Smooth muscle cell (in vitro differentiated cells): ENCODE measurements at regions not wholly inside any gene's neighbourhood (a gene's known extent, or its start where the extent isn't known, plus 50 kb on each side); places are given as distances from the start of the nearest gene placed in this dataset.

Source experiments
- DNase-seq: peaks from one replicate; lab custom pipeline; 2025; ENCODE audit not compliant: unreplicated experiment; lab: John Stamatoyannopoulos, UW
- H2AFZ ChIP-seq: fragments of 200-600 bp; sonication (generic); 2 replicates; pipeline ENCODE4 v1.6.0; 2016; ENCODE audit warnings: antibody characterized with exemption, low read depth, mild to moderate bottlenecking
- H3F3A ChIP-seq: fragments of 200-600 bp; sonication (generic); 2 replicates; pipeline ENCODE4 v1.6.0; 2017; ENCODE audit warnings: antibody characterized with exemption, low read depth
- H3K27ac ChIP-seq: fragments of 200-600 bp; sonication (generic); 2 replicates; pipeline ENCODE4 v1.5.1; 2016; ENCODE audit warnings: low read depth, mild to moderate bottlenecking
- H3K27me3 ChIP-seq: fragments of 200-600 bp; sonication (generic); 2 replicates; pipeline ENCODE4 v1.6.1; 2016; ENCODE audit warnings: low read depth, mild to moderate bottlenecking
- H3K36me3 ChIP-seq: fragments of 200-600 bp; sonication (generic); 2 replicates; pipeline ENCODE4 v1.5.1; 2016; ENCODE audit warnings: low read depth
- H3K4me1 ChIP-seq: fragments of 200-600 bp; sonication (generic); 2 replicates; pipeline ENCODE4 v1.5.1; 2016; ENCODE audit warnings: low read depth
- H3K4me2 ChIP-seq: fragments of 200-600 bp; sonication (generic); 2 replicates; pipeline ENCODE4 v1.6.0; 2016; ENCODE audit warnings: mild to moderate bottlenecking
- H3K4me3 ChIP-seq: fragments of 200-600 bp; sonication (generic); 2 replicates; pipeline ENCODE4 v1.5.1; 2016; ENCODE audit warnings: mild to moderate bottlenecking
- H3K79me2 ChIP-seq: fragments of 200-600 bp; sonication (generic); 2 replicates; pipeline ENCODE4 v1.6.0; 2016; ENCODE audit warnings: low read depth, mild to moderate bottlenecking
- H3K9ac ChIP-seq: fragments of 200-600 bp; sonication (generic); 2 replicates; pipeline ENCODE4 v1.6.0; 2016; ENCODE audit warnings: low read depth
- H3K9me3 ChIP-seq: fragments of 200-600 bp; sonication (generic); replicated peaks from 2 replicates; pipeline ENCODE4 v1.5.1; 2016; ENCODE audit warnings: low read depth
- H4K20me1 ChIP-seq: fragments of 200-600 bp; sonication (generic); 2 replicates; pipeline ENCODE4 v1.6.0; 2016; ENCODE audit warnings: low read depth
- CTCF ChIP-seq: fragments of 200-600 bp; sonication (generic); IDR thresholded peaks from 2 replicates; pipeline ENCODE4 v1.5.1; 2017; ENCODE audit warnings: borderline replicate concordance, mild to moderate bottlenecking, antibody characterized with exemption; ENCODE audit not compliant: insufficient read depth, poor library complexity, severe bottlenecking
- WGBS: methylation state at CpG from one replicate; pipeline ENCODE4 v1.1.7; 2016; ENCODE audit warnings: low lambda C conversion rate; 5-methylcytosine and 5-hydroxymethylcytosine counted together

DNA sequence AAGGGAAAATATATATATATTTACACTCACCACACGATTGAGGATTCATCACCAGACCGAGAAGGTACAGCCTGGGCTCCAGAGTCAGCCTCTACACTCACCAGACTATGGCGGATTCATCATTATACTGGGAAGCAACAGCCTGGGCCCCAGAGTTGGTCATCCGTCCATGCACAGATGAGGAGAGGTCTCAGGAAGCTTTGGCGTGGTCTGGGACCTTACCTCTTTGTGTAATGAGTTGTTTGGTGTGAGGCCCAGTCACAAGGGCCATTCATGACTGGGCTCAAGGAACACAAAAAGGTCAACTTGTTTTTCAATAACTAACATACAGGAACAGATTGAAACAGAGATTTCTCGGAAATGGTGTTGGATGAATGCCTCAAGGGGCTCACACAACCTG is 926.1 kb downstream of the FAM133A start:
- Histone ChIP-seq H3K9me3 (no peaks in the 10 kb centered on the region), H3K4me1 (no peaks in the 10 kb centered on the region), H3K4me3 (no peak overlapping the region), H3K4me2 (no peak overlapping the region), H3K79me2 (no peaks in the 10 kb centered on the region), H3K27ac (no peak overlapping the region), H2AFZ (no peak overlapping the region), H3F3A (no peaks in the 10 kb centered on the region), H4K20me1 (no peaks in the 10 kb centered on the region), H3K9ac (no peak overlapping the region), H3K27me3 (no peaks in the 10 kb centered on the region), H3K36me3 (no peaks in the 10 kb centered on the region)
- TF ChIP-seq CTCF = no peak
- 94% methylated on average over 6 of the region's 6 CpGs for WGBS
- no peak for DNase-seq

DNA sequence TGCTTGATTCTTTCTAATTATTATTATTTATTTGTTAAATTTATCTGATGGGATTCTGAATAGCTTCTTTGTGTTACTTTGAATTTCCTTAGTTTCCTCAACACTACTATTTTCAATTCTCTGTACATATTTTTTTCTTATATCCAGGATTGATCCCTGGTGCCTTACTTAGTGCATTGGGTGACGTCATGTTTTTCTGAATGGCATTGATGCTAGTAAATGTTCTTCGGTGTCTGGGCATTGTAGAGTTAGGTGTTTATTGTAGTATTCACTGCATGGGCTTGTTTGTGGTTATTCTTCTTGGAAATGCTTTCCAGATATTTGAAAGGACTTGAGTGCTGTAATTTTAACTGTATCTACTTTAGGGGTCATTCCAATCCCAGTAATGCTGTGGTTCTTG is 938.1 kb downstream of the FAM133A start:
- Histone ChIP-seq H3K79me2 (no peaks in the 10 kb centered on the region), H3K9me3 (no peaks in the 10 kb centered on the region), H3K9ac (no peak overlapping the region), H3K27ac (no peak overlapping the region), H4K20me1 (no peaks in the 10 kb centered on the region), H3K4me2 (no peak overlapping the region), H3K27me3 (no peaks in the 10 kb centered on the region), H3K4me3 (no peak overlapping the region), H3F3A (no peaks in the 10 kb centered on the region), H3K36me3 (no peaks in the 10 kb centered on the region), H2AFZ (no peak overlapping the region), H3K4me1 (no peaks in the 10 kb centered on the region)
- no peak for TF ChIP-seq CTCF
- no peak for DNase-seq
- 78% methylated on average over 2 of the region's 2 CpGs for WGBS

DNA sequence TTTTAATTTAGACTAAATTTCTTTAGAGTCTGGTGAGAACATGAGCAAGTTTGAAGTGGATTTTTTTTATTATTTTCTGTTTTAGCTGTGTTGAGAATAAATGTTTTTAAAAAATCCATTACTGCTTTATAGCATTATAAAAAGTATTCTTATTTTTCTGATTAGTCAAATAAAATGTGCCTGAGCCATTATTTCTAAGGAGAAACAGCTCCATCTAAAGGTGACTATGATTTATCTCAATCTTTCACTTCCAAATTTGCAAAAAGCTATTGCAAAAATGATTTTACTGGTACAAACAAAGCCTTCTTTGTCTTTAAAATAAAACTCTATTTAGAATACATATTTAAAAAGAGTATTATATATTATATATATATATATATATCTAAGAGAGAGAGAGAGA is 959.2 kb downstream of the FAM133A start:
- H3K9me3 ChIP-seq = peaks cover 3% of the 10 kb centered on the region
- no peak overlapping the region for H3K4me2 ChIP-seq
- no peak overlapping the region for H3K27ac ChIP-seq
- H3K79me2 ChIP-seq = no peaks in the 10 kb centered on the region
- no peaks in the 10 kb centered on the region for H3K27me3 ChIP-seq
- no peaks in the 10 kb centered on the region for H3K4me1 ChIP-seq
- no peak overlapping the region for H3K4me3 ChIP-seq
- no peak overlapping the region for H3K9ac ChIP-seq
- no peaks in the 10 kb centered on the region for H3F3A ChIP-seq
- no peaks in the 10 kb centered on the region for H4K20me1 ChIP-seq
- H2AFZ ChIP-seq = peak overlapping the region; percentile 35
- no peak for DNase-seq
- no peaks in the 10 kb centered on the region for H3K36me3 ChIP-seq
- peak; percentile 29 for TF ChIP-seq CTCF

DNA sequence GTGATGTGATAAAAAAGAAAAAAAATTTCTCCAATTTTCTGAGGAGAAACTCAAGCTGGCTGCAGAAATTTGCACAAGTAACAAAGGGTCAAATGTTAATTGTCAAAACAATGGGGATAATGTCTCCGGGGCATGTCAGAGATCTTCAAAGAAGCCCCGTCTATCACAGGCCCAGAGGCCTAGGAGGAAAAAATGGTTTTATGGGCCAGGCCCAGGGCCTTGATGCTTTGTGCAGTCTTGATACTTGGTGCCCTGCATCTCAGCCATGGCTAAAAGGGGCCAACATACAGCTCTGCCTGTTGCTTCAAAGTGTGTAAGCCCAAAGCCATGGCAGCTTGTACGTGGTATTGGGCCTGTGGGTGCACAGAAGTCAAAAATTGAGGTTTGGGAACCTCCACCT is 961.0 kb downstream of the FAM133A start:
- Histone ChIP-seq H3K9ac (no peak overlapping the region), H3K4me1 (no peaks in the 10 kb centered on the region), H3F3A (no peaks in the 10 kb centered on the region), H3K4me3 (no peak overlapping the region), H3K27ac (no peak overlapping the region), H3K36me3 (no peaks in the 10 kb centered on the region), H3K27me3 (no peaks in the 10 kb centered on the region), H3K9me3 (peaks cover 3% of the 10 kb centered on the region), H4K20me1 (no peaks in the 10 kb centered on the region), H2AFZ (no peak overlapping the region), H3K79me2 (no peaks in the 10 kb centered on the region), H3K4me2 (no peak overlapping the region)
- no peak for TF ChIP-seq CTCF
- 93% methylated on average over 3 of the region's 3 CpGs for WGBS
- DNase-seq = no peak
